Mucosa of stomach (tissue), 1 donor: ENCODE measurements at regions not wholly inside any gene's neighbourhood (a gene's known extent, or its start where the extent isn't known, plus 50 kb on each side); places are given as distances from the start of the nearest gene placed in this dataset.
"Not testable (repeated sequence)": the region's sequence is repeated elsewhere in the genome, so short reads cannot be mapped to it uniquely, and the experiment has no call there.

Source experiments
- H3K27me3 ChIP-seq: one replicate; pipeline ENCODE4 v1.7.0; 2013; ENCODE audit warnings: mild to moderate bottlenecking, low read length; ENCODE audit not compliant: control insufficient read depth, insufficient read depth
- H3K36me3 ChIP-seq: one replicate; pipeline ENCODE4 v1.7.0; 2013; ENCODE audit warnings: low read length; ENCODE audit not compliant: control insufficient read depth, insufficient read depth
- H3K4me1 ChIP-seq: one replicate; pipeline ENCODE4 v1.7.0; 2013; ENCODE audit warnings: mild to moderate bottlenecking, low read length; ENCODE audit not compliant: control insufficient read depth, insufficient read depth
- H3K4me3 ChIP-seq: one replicate; pipeline ENCODE4 v1.7.0; 2013; ENCODE audit warnings: low read length
- H3K9ac ChIP-seq: one replicate; pipeline ENCODE4 v1.7.0; 2013; ENCODE audit warnings: mild to moderate bottlenecking, low read length, moderate library complexity
- H3K9me3 ChIP-seq: one replicate; pipeline ENCODE4 v1.7.0; 2013; ENCODE audit warnings: mild to moderate bottlenecking, low read length, moderate library complexity; ENCODE audit not compliant: control insufficient read depth
- donor health status: Pancreatic carcinoma.

DNA sequence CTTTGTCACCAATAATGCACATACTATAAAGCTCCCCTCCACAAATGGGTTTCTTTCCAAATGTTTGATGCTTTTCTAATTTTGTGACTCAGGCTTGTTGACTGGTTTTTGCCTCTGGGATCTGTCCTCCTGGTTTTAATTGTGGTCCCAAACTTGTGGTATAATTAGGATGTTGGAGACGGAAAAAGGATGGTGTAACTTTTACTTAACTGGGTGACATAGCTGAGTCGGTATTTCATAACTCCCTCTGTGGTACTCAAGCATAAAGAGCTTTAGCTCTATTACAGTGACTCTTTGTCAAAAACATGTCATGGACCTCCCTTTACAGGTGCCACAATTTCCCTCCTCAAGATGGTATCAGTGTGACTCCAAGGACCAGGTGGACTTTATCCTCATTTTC, 119.7 kb upstream of the RBPJ start:
- Histone ChIP-seq H3K36me3 (no peaks in the 10 kb centered on the region), H3K27me3 (no peaks in the 10 kb centered on the region), H3K4me3 (no peak overlapping the region), H3K4me1 (no peaks in the 10 kb centered on the region), H3K9me3 (no peaks in the 10 kb centered on the region), H3K9ac (no peak overlapping the region)

DNA sequence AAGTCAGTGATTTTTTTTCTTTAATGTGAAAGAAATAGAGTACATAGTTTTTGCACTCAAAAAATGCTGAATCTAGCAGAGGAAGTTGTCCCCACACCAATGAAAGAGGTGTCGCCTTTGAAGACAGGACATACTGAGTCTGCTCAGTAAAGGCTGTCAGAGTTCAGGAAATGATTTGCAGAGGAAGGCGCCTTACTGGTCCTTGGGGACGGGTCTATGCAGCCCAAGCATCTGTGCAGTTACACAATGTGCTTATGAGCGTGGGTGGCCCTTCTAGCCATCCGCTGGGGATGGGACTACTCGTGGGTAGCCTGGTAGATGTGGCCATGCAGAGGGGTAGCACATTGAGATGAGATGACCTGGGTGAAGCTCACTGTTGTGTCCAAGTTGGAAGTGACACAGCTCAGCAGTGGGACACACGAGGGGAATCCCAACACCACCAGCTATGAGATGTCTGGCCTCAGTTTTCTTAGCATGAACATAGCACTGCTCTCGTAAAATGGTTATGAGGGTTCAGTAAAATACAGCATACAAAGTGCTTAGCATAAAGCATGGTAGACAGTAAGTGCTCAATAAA, 116.5 kb upstream of the RBPJ start:
- Histone ChIP-seq H3K9ac (no peak overlapping the region), H3K36me3 (no peaks in the 10 kb centered on the region), H3K4me1 (no peaks in the 10 kb centered on the region), H3K27me3 (no peaks in the 10 kb centered on the region), H3K4me3 (no peak overlapping the region), H3K9me3 (no peaks in the 10 kb centered on the region)

DNA sequence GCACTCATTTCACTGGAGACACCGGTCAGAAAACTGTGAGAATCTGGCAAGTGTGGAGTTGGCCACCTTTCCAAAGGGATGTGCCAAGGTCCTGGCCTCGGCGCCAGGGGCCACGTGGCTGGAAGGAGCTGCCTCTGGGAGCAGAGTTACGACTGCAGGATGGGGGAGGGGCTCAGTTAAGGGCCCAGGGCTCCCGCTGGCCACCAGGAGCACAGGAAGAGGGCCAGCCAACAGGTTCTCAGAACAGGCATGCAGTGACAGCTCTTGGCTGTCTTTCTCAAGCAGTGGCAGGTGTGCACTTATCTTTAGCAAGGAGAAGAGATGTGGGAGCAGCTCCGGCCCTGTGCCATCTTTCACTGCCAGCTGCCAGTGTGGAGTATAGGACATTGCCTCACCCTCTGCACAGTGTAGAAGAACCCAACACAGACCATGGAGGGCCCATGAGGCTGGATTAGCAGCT, 115.9 kb upstream of the RBPJ start:
- Histone ChIP-seq H3K36me3 (no peaks in the 10 kb centered on the region), H3K9ac (no peak overlapping the region), H3K9me3 (no peaks in the 10 kb centered on the region), H3K4me1 (no peaks in the 10 kb centered on the region), H3K4me3 (no peak overlapping the region), H3K27me3 (no peaks in the 10 kb centered on the region)

DNA sequence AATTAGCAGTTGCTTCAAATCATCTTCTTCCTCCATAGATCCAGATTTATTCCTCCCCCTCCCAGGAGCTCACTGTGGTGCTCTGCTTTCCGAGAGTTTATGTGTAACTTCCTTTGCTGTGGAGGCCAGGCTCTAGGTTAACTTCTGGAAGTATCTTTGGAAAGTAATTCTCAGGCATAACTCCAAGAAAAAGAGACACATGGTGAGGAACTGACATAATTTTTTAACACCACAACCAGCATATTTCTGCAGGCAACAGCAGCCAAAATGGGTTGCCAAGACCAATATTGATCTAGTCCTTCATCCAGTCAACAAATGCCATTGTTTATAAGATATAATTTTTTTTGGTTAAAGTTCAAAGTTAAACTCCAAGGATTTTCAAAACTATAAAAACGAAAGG, 114.5 kb upstream of the RBPJ start:
- H3K4me3 ChIP-seq = no peak overlapping the region
- no peaks in the 10 kb centered on the region for H3K27me3 ChIP-seq
- no peaks in the 10 kb centered on the region for H3K4me1 ChIP-seq

DNA sequence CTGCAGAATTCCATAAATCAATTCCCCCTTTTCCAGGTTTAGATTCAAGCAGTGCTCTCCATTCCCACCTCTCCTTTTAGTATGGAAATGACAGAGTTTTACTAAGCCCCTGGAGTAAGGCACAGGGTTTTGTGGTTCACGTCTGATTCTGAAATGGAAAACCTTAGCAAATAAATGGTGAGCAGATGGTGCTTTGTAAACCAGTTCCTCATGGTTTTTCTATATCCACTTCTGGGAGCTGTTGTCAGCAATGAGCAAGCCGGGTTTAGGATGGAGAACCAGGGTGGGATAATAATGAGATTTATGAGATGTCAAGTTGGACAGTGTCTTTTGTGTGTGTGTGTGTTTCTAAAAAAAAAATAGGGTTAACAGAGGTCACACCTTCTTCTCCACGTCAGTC, 113.8 kb upstream of the RBPJ start:
- no peaks in the 10 kb centered on the region for H3K36me3 ChIP-seq
- H3K9me3 ChIP-seq = no peaks in the 10 kb centered on the region
- no peak overlapping the region for H3K4me3 ChIP-seq
- no peaks in the 10 kb centered on the region for H3K27me3 ChIP-seq
- no peaks in the 10 kb centered on the region for H3K4me1 ChIP-seq
- no peak overlapping the region for H3K9ac ChIP-seq

More for the DNA sequence above, 114.5 kb upstream of the RBPJ start:
- H3K9me3 ChIP-seq = no peaks in the 10 kb centered on the region
- H3K36me3 ChIP-seq = no peaks in the 10 kb centered on the region
- H3K9ac ChIP-seq = no peak overlapping the region

DNA sequence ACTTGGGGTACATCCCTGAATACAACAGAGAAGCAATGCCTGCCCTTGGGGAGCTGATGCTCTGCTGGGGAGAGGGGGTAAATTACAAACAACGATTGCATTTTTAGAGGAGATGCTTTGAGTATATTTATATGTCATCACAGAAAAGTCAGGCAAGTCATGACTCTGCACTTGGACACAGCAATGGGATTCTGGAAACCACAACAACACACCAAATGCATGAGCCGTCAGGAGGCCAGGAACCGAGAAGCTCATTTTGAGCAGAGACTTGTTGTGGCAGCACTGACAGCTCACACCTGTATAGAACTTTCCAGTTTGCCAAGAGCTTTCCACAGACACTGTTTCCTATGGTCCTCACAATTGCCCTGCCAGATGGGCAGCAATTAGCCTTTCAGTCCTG, 113.2 kb upstream of the RBPJ start:
- no peak overlapping the region for H3K4me3 ChIP-seq
- no peaks in the 10 kb centered on the region for H3K27me3 ChIP-seq
- H3K9me3 ChIP-seq = no peaks in the 10 kb centered on the region
- no peaks in the 10 kb centered on the region for H3K36me3 ChIP-seq
- H3K9ac ChIP-seq = no peak overlapping the region
- no peaks in the 10 kb centered on the region for H3K4me1 ChIP-seq

DNA sequence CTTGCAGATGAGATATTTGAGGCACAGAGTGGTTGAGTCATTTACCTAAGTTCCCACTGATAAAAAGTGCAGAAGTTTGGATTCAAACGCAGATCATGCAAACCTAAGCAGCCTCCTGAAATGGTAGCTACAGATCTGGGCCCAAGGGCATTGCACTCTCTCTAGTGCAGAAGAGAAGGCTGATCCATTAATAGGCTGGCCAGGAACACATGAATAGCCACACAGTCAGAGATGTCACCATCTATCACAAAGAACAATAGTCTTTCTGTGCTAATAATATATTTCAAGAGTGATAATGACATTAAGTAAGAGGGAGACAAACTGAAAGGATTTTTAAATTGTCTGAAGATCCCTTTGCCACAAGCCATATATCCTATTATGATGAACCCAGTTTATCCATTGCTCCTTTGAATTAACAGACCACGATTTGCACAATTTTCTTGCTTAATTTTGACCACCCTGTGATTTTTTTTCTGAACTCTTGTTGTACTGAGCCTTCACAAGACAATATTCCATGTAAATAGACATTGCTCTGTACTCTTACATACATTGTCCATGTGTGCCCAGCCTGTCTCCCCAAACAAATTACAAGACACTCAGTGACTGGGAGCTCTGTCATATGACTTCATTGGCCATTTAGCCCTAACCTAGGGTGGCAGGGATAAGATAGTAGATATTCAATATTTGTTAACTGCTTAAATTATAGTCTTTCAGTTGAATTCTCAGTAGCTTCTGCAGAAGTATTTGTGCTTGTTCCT, 112.4 kb upstream of the RBPJ start:
- no peaks in the 10 kb centered on the region for H3K36me3 ChIP-seq
- no peak overlapping the region for H3K4me3 ChIP-seq
- H3K9ac ChIP-seq = no peak overlapping the region
- H3K27me3 ChIP-seq = no peaks in the 10 kb centered on the region
- no peaks in the 10 kb centered on the region for H3K9me3 ChIP-seq
- H3K4me1 ChIP-seq = no peaks in the 10 kb centered on the region

DNA sequence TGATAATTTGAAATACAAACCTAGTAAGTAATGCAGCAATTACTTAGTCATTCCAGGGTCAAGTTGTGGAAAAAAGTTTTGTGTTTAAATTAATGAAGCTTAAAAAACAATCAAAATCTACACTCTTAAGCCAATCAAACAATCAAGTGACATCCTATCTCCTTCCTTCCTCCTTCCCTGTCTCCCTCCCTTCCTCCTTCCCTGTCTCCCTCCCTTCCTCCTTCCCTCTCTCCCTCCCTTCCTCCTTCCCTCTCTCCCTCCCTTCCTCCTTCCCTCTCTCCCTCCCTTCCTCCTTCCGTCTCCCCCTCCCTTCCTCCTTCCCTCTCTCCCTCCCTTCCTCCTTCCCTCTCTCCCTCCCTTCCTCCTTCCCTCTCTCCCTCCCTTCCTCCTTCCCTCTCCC, 111.4 kb upstream of the RBPJ start:
- not testable (repeated sequence) for H3K36me3 ChIP-seq, H3K27me3 ChIP-seq, H3K9me3 ChIP-seq, H3K4me1 ChIP-seq, H3K9ac ChIP-seq, H3K4me3 ChIP-seq

DNA sequence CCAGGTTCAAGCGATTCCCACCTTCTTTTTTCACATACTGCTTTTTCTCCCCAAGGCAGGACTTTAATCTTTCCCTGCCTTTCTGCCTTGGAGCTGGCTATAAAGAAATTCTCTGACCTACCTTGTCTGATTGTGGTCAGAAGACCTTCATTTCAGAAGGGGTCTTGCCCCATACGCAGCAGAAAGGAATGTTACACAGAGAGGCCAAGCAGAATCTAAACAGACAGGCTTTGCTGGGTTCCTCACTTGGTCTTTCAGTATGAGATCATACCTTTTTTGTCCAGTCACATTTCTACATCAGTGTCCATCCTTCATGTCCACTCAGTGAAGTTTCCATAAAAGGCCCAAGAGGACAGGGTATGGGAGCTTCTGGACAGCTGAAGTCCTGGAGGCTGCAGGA, 108.3 kb upstream of the RBPJ start:
- no peaks in the 10 kb centered on the region for H3K36me3 ChIP-seq
- no peaks in the 10 kb centered on the region for H3K9me3 ChIP-seq

DNA sequence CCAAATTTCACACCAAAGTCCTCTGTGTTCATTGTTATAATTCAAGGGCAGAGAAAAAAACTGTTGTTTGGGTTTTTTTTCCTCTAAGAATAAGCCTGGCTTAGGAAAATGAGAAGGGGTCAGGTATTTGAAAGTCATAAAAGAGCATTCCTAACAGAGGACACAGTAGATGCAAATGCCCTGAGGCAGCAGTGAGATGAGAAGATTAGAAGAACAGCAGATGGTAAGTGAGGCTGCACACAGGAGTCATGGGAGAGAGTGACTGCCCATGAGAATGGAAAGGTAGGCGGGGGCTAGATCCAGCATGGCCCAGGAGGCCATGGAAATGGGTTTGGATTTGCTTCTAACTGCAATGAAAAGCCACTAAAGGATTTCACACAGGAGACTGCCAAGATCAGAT, 107.5 kb upstream of the RBPJ start:
- Histone ChIP-seq H3K4me1 (no peaks in the 10 kb centered on the region), H3K9ac (no peak overlapping the region), H3K9me3 (no peaks in the 10 kb centered on the region), H3K36me3 (no peaks in the 10 kb centered on the region), H3K4me3 (no peak overlapping the region), H3K27me3 (no peaks in the 10 kb centered on the region)

More for the DNA sequence above, 108.3 kb upstream of the RBPJ start:
- Histone ChIP-seq H3K27me3 (no peaks in the 10 kb centered on the region), H3K4me3 (no peak overlapping the region), H3K9ac (no peak overlapping the region), H3K4me1 (no peaks in the 10 kb centered on the region)

DNA sequence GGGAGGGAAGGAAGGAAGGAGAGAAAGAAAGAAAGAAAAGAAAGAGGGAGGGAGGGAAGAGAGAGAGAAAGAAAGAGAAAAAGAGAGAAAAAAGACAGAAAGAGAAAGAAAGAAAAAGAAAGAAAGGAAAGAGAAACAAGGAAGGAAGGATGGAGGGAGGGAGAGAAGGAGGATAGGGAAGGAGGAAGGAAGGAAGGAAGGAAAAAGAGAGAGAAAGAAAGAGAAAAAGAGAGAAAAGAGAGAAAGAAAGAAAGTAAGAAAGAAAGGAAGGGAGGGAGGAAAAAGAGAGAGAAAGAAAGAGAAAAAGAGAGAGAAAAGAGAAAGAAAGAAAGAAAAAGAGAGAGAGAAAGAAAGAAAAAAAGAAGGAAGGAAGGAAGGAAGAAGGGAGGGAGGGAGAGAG, 105.8 kb upstream of the RBPJ start:
- Histone ChIP-seq H3K4me3 (no peak overlapping the region), H3K9ac (no peak overlapping the region), H3K4me1 (no peaks in the 10 kb centered on the region)

DNA sequence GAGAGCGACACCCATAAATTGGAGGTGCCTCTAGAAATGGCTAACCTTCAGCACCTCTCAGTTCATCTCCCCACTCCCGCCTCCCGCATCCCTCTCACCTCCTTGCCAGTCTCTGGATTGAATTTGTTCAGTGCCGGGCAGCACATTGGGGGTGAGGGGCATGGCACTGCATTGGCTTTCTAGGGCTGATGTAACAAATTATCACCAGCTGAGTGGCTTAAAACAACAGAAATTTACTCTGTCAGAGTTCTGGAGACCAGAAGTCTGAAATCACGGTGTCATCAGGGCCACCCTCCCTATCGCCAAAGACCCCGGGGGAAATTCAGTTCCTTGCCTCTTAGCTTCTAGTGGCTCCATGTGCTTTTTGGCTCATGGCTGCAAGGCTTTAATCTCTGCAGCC, 105.1 kb upstream of the RBPJ start:
- no peaks in the 10 kb centered on the region for H3K4me1 ChIP-seq
- no peak overlapping the region for H3K4me3 ChIP-seq

More for the DNA sequence above, 105.8 kb upstream of the RBPJ start:
- Histone ChIP-seq H3K9me3 (no peaks in the 10 kb centered on the region), H3K27me3 (no peaks in the 10 kb centered on the region), H3K36me3 (no peaks in the 10 kb centered on the region)

More for the DNA sequence above, 105.1 kb upstream of the RBPJ start:
- Histone ChIP-seq H3K27me3 (no peaks in the 10 kb centered on the region), H3K36me3 (no peaks in the 10 kb centered on the region), H3K9me3 (no peaks in the 10 kb centered on the region), H3K9ac (no peak overlapping the region)
